D341Med (cell line): ENCODE measurements at regions not wholly inside any gene's neighbourhood (a gene's known extent, or its start where the extent isn't known, plus 50 kb on each side); places are given as distances from the start of the nearest gene placed in this dataset.

Experiments
- DNase-seq: peaks from one replicate; pipeline ENCODE4 v3.0.0; 2012; ENCODE audit warnings: low spot score

DNA sequence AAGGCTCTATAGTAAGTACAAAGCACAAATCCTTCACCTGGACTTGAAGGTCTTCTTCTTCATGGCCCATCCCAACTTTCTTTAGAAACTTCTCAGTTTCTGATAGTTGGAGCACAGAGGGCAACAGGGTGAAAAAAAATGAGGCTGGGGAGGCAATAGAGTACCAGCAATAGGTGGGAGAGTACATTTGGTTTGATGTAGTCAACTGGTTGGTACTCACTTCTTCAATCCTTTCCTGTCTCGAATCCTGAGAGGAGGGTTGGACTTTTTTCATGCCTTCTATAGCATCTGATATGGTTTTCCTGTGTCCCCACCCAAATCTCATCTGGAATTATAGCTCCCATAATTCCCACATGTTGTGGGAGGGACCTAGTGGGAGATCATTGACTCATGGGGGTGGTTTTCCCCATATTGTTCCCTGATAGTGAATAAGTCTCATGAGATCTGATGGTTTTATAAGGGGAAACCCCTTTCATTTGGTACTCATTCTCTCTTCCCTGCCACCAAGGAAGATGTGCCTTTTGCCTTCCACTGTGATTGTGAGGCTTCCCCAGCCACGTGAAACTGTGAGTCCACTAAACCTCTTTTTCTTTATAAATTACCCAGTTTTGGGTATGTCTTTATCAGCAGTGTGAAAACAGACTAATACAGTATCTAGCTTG lies 75.9 kb upstream of the LCLAT1 start:
- DNase-seq = no peak

DNA sequence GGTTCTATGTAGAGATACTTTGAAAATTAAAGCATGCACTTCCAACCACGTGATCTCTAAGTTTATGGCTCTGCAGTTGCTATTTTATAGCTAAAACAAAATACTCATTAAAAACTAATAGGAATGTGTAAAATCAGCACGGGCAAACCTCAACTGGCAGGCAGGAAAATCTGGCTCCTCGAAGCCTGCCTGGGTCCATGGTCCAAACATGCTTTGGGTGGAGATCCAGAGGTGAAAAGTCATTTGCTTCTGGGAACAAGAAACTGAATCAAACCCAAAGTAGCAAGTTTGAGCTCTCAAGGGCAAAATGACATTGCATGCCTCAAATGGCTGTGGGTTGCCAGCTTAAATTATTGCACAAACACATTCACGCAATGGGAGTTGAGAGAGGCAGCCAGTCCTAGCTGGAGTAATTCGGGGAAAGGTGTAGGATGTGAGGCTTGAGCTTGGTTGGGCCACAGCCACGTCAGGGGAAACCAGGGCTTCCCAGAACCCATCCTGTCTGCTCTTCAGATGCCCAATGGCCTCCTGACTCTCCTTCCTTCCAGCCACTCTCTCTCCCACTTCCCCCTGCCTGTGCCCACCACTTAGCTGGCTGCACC lies 75.2 kb upstream of the LCLAT1 start:
- DNase-seq = no peak

DNA sequence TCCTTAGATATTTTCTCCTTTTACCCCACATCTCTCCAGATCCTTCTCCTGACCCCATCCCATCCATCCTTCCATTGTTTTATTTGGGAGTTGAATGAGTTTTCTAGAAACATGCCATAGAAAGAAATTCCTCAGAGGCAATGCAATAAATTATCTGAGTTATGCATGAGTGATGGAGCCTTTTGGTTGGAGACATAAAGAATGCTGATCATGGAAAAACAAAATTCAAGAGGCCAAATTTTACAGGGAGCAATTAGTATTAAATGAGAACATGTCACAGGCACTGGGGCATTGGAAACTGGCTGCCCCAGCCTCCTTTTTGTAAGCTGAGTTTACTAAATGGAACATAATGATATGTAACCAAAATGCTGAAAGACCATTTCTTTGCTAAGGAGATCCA lies 74.2 kb upstream of the LCLAT1 start:
- DNase-seq = no peak

DNA sequence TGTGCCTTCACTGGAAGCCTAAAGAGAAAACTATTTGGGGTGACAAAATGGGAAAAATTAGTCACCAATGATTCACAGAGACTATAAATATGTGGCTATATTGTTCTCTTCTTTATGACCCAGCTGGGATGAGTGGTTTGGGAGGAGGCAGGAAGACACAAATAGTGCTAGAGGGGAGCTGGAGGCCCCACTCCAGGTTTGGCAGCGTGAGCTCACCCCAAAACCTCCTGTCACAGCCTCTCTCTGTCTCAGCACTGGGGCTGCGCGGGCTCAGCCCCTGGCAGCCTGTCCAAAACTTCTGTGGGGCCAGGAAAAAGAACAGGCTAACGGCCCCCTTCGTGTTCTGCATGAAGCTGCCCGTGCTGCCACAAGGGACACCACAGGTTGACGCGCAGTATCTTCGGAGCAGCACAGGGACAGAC lies 73.2 kb upstream of the LCLAT1 start:
- no peak for DNase-seq

DNA sequence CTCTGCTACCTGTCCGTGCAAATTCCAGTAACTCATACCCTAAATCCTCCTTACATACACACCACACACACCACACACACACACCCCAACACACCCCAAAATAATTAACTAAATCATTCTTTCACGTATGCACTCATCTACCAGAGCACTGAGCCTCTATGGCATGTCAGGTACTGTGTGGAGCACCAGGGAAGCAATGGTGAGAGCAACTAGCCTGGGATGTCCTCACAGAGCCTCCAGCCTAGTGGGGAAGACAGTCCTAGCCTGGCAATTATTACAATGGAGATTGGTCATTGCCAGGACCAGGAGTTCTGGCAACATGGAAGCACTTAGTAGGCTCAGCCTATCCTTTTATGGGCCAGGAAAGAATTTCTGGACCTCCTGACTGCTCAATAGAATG lies 72.7 kb upstream of the LCLAT1 start:
- DNase-seq = no peak

DNA sequence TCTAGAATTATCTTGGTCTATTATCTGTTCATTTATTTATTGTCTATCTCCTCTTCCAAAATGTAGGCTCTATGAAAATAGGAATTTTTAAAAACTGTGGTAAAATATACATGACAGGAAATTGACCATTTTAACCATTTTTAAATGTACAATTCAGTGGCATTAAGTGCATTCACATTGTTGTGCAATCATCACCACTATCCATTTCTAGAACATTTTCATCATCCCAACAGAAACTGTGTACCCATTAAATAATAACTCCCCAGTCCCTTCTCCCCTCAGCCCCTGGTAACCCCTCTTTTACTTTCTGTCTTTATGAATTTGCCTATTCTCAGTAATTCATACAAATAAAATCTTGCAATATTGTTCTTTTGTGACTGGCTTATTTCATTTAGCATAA lies 71.1 kb upstream of the LCLAT1 start:
- no peak for DNase-seq

DNA sequence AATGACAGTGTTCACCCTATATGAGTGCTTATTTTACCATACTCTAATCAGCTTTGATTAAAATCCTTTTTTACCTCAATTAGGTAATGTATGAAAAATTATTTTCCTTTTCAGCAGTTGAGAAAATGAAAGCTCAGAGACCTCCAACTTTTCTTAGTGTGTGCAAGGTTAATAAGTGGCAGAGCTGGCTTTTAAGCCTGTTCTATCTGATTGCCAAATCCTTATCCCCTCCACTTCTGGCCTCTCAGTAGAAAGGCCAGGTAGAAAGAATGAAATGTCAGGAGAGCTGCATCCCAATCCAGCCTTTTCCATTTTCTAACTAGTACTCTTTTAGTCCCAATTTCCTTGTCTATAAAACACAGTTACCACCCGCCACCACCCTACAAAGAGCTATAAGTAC lies 67.6 kb upstream of the LCLAT1 start:
- DNase-seq = no peak

DNA sequence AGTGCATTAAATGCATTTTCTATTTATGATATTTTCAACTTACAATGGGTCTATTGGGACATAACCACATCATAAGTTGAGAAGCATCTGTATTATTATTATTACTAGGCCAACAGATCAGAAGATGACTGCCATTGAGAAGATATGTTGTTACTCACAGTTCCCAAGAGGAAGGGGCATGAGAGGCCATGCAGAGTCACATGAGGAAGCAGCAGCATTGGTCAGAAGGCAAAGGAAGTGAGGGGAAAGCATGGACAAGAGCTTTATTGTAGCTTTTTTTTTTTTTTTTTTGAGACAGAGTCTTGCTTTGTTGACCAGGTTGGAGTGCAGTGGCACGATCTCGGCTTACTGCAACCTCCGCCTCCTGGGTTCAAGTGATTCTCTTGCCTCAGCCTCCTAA lies 66.2 kb upstream of the LCLAT1 start:
- no peak for DNase-seq

DNA sequence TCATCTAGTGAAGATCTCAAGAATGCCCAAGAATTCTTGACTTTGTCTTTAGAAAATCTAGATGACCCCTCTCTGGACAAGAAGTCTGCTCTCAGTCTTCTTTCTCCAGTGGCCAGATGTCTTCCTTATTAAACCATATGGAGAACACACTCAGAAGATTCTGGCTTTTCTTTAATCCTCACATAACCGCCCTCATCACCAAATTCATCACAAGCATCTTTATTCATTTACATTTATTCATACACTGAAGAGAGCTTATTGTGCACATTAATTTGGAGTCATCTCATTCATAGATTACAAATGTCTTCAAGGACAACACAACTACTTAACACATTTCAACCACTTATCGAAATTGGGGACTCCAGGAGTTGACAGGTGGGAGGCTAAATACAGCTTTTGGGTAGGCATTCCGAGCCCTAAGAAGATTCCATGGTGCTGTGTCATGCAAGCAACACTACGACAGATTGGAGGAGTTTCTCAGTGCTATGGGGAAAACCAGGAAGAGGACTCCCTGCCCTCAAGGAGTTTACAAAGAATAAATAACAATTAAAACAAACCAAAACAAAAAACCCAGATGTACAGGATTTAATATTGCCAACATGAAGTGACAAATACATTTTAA lies 64.8 kb upstream of the LCLAT1 start:
- no peak for DNase-seq

DNA sequence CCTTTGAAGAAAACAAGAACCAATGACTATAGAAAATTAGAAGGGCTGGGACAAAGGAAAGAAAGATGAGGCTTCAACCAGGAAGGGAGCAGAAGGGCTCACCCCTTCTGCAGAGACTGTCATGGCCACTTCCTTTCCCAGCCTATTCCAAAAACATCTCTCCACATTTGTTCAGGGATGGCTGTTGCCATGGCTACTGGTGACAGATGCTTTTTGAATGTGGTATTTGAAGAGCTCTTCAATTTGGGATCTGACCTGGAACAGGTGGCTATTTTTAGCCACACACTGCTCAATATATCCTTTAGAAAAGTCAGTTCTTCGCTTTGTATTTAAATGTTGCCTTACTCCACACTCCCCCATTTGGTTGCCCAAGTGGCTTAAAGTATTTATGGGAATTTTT lies 64.1 kb upstream of the LCLAT1 start:
- DNase-seq = no peak

DNA sequence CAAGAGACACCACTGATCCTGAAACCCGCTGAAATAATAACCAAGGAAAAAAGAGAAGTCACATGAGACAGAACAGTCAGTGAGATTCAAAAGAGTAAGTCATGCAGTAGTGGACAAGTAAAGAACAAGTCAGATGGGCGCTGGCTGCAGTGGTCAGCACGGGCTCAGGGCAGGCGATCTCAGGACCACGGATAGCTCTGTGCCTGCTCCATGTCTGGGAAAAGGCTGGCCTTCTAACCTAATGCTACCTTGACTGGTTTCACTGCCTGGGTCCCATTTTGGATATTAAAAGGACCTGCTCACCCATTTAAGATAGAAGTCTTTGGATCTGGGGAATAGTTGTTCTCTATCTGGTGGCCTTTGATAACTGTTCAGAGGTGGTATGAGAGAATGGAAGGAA lies 61.7 kb upstream of the LCLAT1 start:
- DNase-seq = no peak

DNA sequence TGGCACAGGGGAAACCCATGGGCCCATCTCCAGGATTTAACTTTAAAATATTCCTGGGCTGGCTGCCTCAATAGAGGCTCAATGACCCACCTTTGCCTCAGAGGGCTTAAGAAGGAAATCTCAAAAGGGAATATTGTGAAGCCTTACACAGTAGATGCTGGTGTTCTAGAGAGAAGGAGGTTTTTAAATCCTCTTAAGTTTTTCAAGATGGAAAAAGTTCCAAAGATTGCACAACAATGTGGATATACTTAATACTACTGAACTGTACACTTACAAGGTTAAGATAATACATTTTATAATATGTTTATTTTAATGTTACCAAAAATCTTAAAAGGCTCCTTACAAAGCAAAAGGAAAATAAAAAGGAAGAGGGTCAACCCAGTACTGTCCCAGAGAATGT lies 54.9 kb upstream of the LCLAT1 start:
- DNase-seq = no peak

DNA sequence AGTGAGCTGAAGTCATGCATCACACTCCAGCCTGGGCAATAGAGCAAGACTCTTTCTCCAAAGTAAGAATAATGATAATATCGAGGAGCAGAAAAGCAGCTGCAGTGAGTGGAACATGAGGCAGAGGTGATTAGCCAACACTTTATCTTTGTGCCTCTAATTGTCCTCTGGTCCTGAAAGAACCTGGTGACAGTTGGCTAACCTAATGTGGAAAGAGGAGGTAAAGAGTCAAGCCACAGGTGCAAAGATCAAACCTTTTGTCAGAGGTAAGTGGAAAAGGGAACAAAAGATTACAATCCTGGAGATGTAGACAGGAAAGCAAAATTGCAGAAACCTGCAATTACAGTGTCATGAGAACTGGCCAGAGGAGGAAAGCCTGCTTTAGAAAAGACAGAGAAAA lies 53.5 kb upstream of the LCLAT1 start:
- no peak for DNase-seq

DNA sequence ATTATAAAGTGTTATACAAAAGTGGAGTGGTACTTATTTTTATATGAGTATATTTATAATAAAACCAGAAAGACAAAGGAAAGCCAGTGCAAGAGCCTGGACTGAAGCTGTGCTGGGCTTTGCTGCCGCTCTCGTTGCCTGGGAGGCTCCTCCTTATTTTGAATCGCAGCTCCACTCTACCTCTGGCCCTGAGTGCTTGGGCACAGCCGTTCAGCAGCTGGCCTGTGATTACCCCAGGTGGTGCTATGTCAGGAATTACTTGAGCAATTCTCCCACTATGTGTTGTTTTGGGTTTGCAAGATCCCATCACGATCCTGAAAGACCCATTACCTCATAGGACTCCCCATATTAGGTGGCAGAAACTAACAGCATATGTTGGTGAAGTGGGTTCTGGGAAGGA lies 53.0 kb upstream of the LCLAT1 start:
- DNase-seq = no peak

DNA sequence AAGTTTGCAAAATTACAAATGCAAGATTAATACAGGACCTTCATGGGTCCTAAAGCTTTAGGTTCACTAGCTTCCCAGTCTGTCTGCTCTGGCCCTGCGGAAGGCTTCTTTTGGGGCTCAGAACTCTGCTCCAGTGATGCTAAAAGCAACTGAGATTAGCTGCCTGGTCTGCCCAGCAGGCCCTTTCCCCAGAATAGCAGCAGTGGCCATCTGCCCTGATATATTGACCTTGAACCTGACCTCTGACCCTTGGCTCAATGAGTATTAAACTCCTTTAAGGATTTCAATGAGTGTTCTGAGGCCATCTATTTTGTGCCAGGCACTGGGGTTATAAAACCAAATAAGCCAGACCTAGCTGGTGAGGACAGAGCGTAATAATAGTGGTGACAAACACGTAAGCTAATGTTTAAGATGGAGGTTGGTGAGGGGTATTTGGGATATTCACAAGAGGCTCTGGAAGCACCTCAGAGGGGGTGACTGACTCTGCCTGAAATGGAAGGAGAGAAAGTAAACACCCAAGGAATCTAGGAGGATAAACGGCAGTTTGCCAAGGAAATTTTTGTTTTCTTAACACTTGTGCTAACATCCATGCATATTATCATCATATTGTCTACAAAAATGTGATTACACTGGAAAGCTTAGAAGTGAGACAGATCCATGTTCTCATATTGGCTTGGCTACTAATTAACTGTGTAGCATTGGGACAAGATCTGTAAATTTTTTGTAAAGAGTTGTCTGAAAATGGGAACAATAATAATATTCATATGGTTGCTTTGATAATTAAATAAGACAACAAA lies 50.4 kb upstream of the LCLAT1 start:
- DNase-seq = no peak
